ENCODE measurements at regions not wholly inside any gene's neighbourhood (a gene's known extent, or its start where the extent isn't known, plus 50 kb on each side); places are given as distances from the start of the nearest gene placed in this dataset.

DNA sequence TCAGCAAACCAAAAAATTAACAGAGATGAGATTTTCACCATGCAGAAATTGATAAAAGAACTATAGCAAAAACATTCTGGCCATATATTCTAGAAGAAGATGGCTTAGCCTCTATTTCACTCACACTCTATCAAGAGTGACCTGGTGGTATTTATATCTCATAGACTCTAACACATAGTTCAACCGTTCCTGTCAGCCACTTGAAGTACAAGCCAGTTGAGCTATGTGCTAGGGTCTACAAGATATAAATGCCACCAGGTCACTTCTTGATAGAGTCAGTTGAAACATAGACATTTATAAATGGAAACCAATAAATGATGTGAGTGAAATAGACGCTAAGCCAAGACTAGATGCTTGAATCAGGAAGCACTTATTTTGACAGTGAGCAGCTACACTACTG is 836.7 kb upstream of the EPHA5 start:
- TF ChIP-seq POLR2AphosphoS5 (IDR thresholded peaks at IDR 0.05) (no peak), POLR2A (IDR thresholded peaks at IDR 0.05) (no peak), CTCF (IDR thresholded peaks at IDR 0.05) (no peak)
